Smooth muscle cell (in vitro differentiated cells): ENCODE measurements at regions not wholly inside any gene's neighbourhood (a gene's known extent, or its start where the extent isn't known, plus 50 kb on each side); places are given as distances from the start of the nearest gene placed in this dataset.

Experiments used
- DNase-seq: peaks from one replicate; lab custom pipeline; 2025; ENCODE audit not compliant: unreplicated experiment; lab: John Stamatoyannopoulos, UW
- H2AFZ ChIP-seq: fragments of 200-600 bp; sonication (generic); 2 replicates; pipeline ENCODE4 v1.6.0; 2016; ENCODE audit warnings: antibody characterized with exemption, low read depth, mild to moderate bottlenecking
- H3F3A ChIP-seq: fragments of 200-600 bp; sonication (generic); 2 replicates; pipeline ENCODE4 v1.6.0; 2017; ENCODE audit warnings: antibody characterized with exemption, low read depth
- H3K27ac ChIP-seq: fragments of 200-600 bp; sonication (generic); 2 replicates; pipeline ENCODE4 v1.5.1; 2016; ENCODE audit warnings: low read depth, mild to moderate bottlenecking
- H3K27me3 ChIP-seq: fragments of 200-600 bp; sonication (generic); 2 replicates; pipeline ENCODE4 v1.6.1; 2016; ENCODE audit warnings: low read depth, mild to moderate bottlenecking
- H3K36me3 ChIP-seq: fragments of 200-600 bp; sonication (generic); 2 replicates; pipeline ENCODE4 v1.5.1; 2016; ENCODE audit warnings: low read depth
- H3K4me1 ChIP-seq: fragments of 200-600 bp; sonication (generic); 2 replicates; pipeline ENCODE4 v1.5.1; 2016; ENCODE audit warnings: low read depth
- H3K4me2 ChIP-seq: fragments of 200-600 bp; sonication (generic); 2 replicates; pipeline ENCODE4 v1.6.0; 2016; ENCODE audit warnings: mild to moderate bottlenecking
- H3K4me3 ChIP-seq: fragments of 200-600 bp; sonication (generic); 2 replicates; pipeline ENCODE4 v1.5.1; 2016; ENCODE audit warnings: mild to moderate bottlenecking
- H3K79me2 ChIP-seq: fragments of 200-600 bp; sonication (generic); 2 replicates; pipeline ENCODE4 v1.6.0; 2016; ENCODE audit warnings: low read depth, mild to moderate bottlenecking
- H3K9ac ChIP-seq: fragments of 200-600 bp; sonication (generic); 2 replicates; pipeline ENCODE4 v1.6.0; 2016; ENCODE audit warnings: low read depth
- H3K9me3 ChIP-seq: fragments of 200-600 bp; sonication (generic); replicated peaks from 2 replicates; pipeline ENCODE4 v1.5.1; 2016; ENCODE audit warnings: low read depth
- H4K20me1 ChIP-seq: fragments of 200-600 bp; sonication (generic); 2 replicates; pipeline ENCODE4 v1.6.0; 2016; ENCODE audit warnings: low read depth
- WGBS: methylation state at CpG from one replicate; pipeline ENCODE4 v1.1.7; 2016; ENCODE audit warnings: low lambda C conversion rate; 5-methylcytosine and 5-hydroxymethylcytosine counted together
- TF ChIP-seq, protein P1 (sequence below): fragments of 200-600 bp; sonication (generic); IDR thresholded peaks from 2 replicates; pipeline ENCODE4 v1.5.1; 2017; ENCODE audit warnings: borderline replicate concordance, mild to moderate bottlenecking, antibody characterized with exemption; ENCODE audit not compliant: insufficient read depth, poor library complexity, severe bottlenecking

DNA sequence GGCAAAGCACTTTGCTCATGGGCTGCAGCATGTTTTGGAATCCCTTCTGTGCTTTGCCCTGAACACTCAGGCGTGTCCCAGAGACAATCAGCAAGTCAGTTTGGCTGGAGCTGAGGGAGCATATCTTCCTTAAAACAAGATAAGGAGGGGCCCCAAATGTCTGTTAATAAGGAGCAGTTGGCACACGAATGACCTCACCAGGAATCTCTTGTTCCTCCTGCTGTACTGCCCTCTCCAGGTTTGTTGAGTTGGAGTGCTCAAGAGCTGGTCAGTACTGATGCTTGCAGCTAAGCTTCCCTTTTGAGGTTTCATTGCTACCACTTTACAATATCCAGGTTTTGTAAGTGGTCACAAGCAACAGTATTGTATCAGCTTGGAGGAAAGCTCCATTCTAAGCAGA is 101.3 kb upstream of the EGFLAM start:
- WGBS, result 83% methylated on average over 2 of the region's 2 CpGs
- Histone ChIP-seq H3K9ac (no peak overlapping the region), H3K4me3 (no peak overlapping the region), H3K4me2 (no peak overlapping the region), H3K4me1 (no peaks in the 10 kb centered on the region), H3F3A (no peaks in the 10 kb centered on the region), H3K79me2 (no peaks in the 10 kb centered on the region), H3K9me3 (no peaks in the 10 kb centered on the region), H3K36me3 (no peaks in the 10 kb centered on the region), H3K27me3 (peaks cover 9% of the 10 kb centered on the region), H2AFZ (no peak overlapping the region), H4K20me1 (no peaks in the 10 kb centered on the region), H3K27ac (no peak overlapping the region)
- DNase-seq, result no peak
- TF ChIP-seq, protein P1, sequence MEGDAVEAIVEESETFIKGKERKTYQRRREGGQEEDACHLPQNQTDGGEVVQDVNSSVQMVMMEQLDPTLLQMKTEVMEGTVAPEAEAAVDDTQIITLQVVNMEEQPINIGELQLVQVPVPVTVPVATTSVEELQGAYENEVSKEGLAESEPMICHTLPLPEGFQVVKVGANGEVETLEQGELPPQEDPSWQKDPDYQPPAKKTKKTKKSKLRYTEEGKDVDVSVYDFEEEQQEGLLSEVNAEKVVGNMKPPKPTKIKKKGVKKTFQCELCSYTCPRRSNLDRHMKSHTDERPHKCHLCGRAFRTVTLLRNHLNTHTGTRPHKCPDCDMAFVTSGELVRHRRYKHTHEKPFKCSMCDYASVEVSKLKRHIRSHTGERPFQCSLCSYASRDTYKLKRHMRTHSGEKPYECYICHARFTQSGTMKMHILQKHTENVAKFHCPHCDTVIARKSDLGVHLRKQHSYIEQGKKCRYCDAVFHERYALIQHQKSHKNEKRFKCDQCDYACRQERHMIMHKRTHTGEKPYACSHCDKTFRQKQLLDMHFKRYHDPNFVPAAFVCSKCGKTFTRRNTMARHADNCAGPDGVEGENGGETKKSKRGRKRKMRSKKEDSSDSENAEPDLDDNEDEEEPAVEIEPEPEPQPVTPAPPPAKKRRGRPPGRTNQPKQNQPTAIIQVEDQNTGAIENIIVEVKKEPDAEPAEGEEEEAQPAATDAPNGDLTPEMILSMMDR, result no peak

DNA sequence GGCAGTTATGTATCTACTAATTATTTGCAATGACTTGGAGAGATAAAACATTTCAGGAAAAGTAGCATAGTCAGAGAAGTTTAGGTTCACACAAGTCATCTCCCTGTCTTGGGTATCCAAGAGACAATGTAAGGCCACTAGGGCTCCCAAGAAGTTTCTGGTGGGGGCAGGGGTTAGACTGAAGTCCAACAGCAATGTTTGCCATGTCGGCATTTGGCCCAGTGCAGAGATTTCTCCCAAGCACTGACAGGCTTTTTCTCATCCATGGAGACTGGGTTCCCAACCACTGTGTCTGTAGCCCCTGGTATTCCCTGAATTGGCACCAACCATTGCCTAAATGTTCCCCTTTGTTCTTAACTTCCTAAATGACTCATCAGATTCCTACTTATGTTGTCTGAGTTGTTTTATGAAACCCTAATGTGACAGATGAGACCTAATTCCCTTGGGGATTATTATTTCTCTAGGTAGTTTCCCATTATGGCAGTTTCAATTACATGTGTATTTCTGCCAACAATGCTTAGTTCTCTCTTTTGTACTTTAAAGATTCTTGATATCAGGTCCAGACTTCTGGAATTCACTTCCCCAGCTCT is 103.6 kb upstream of the EGFLAM start:
- Histone ChIP-seq H3K9me3 (no peaks in the 10 kb centered on the region), H3K4me3 (no peak overlapping the region), H3K9ac (no peak overlapping the region), H3K36me3 (no peaks in the 10 kb centered on the region), H4K20me1 (no peaks in the 10 kb centered on the region), H3K4me1 (no peaks in the 10 kb centered on the region), H3F3A (no peaks in the 10 kb centered on the region), H3K27me3 (peaks cover 7% of the 10 kb centered on the region), H2AFZ (no peak overlapping the region), H3K79me2 (no peaks in the 10 kb centered on the region), H3K27ac (no peak overlapping the region), H3K4me2 (no peak overlapping the region)
- DNase-seq, result no peak
- TF ChIP-seq, protein P1, result no peak
- WGBS, result 93% methylated on average over 1 of the region's 1 CpG

DNA sequence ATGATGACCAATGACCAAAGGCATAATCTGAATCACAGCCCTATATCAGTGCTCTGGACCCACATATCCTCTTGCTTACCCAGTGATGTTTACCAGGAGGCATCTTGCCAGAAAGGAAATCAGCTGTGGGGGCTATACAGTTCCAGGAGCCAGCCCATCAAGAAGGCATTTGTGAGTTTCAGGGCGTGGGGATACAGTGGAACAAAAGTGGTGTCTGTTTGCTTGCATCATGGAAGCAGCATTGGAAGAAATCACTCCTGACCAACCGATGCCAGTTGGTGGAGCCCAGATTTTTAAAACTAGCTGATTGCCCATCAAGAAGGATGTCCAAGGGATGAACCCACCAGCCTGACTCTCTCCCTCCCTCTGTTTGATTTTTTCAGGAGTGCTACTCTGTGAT is 106.5 kb upstream of the EGFLAM start:
- Histone ChIP-seq H3K4me3 (no peak overlapping the region), H3K27me3 (peaks cover 3% of the 10 kb centered on the region), H4K20me1 (no peaks in the 10 kb centered on the region), H3K4me1 (no peaks in the 10 kb centered on the region), H3F3A (no peaks in the 10 kb centered on the region), H3K27ac (no peak overlapping the region), H3K9me3 (no peaks in the 10 kb centered on the region), H3K79me2 (no peaks in the 10 kb centered on the region), H2AFZ (no peak overlapping the region), H3K4me2 (no peak overlapping the region), H3K36me3 (no peaks in the 10 kb centered on the region), H3K9ac (no peak overlapping the region)
- TF ChIP-seq, protein P1, result no peak
- WGBS, result 73% methylated on average over 2 of the region's 2 CpGs
- DNase-seq, result no peak

DNA sequence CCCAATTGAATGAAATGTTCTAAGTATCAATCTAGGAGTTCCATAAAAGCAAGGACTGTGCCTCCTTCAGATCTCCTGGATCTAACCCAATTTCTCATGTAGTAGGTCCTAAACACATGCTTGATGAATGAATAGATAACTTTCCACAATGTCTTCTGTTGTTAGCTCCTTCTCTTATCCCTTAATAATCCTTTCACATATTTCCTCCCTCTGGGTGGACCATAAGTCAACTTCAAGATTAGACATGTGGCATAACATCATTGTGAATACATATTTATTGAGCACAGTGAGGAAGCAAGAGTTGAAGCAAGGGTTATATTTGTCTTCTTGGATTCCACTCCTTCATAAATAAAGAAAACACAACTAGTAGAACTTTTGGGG is 108.6 kb upstream of the EGFLAM start:
- no peaks in the 10 kb centered on the region for H3K4me1 ChIP-seq
- H3K9me3 ChIP-seq, result no peaks in the 10 kb centered on the region
- H3K27ac ChIP-seq, result no peak overlapping the region
- no peak overlapping the region for H3K4me2 ChIP-seq
- H2AFZ ChIP-seq, result no peak overlapping the region
- no peaks in the 10 kb centered on the region for H3F3A ChIP-seq
- no peak for DNase-seq
- no peaks in the 10 kb centered on the region for H3K79me2 ChIP-seq
- no peaks in the 10 kb centered on the region for H4K20me1 ChIP-seq
- no peaks in the 10 kb centered on the region for H3K36me3 ChIP-seq
- no peak overlapping the region for H3K9ac ChIP-seq
- TF ChIP-seq, protein P1, result no peak
- H3K4me3 ChIP-seq, result no peak overlapping the region
- peaks cover 3% of the 10 kb centered on the region for H3K27me3 ChIP-seq
